WI38 (cell line): ENCODE measurements at regions not wholly inside any gene's neighbourhood (a gene's known extent, or its start where the extent isn't known, plus 50 kb on each side); places are given as distances from the start of the nearest gene placed in this dataset.

Experiments
- H3K4me3 ChIP-seq: 2 replicates; pipeline ENCODE4 v1.5.1; 2011; ENCODE audit warnings: low read depth, mild to moderate bottlenecking, control low read depth, low read length
- TF ChIP-seq, protein P1 (sequence below): IDR thresholded peaks from 2 replicates; pipeline ENCODE4 v1.5.1; 2012; ENCODE audit warnings: low read depth, mild to moderate bottlenecking, control low read depth, low read length

DNA sequence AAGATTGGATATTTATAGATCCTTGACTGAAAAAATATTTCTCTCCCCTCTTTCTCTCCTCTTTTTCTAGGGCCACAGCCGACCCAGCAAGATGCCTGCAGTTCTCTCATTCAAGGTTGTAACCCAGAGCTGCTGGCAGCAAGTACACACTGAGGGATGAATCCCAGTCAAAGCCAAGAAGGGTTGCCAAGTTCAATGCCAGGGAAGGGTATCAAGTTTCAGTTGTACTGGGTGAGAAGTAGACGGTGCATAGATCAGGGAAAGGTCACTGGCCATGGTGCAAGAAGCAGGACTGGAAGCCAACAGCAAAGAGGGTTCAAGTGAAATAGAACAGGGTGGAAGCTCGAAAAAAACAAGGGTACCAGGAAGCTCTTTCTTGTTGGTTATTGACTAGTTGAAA is 170.2 kb downstream of the NRP2 start:
- TF ChIP-seq, protein P1, sequence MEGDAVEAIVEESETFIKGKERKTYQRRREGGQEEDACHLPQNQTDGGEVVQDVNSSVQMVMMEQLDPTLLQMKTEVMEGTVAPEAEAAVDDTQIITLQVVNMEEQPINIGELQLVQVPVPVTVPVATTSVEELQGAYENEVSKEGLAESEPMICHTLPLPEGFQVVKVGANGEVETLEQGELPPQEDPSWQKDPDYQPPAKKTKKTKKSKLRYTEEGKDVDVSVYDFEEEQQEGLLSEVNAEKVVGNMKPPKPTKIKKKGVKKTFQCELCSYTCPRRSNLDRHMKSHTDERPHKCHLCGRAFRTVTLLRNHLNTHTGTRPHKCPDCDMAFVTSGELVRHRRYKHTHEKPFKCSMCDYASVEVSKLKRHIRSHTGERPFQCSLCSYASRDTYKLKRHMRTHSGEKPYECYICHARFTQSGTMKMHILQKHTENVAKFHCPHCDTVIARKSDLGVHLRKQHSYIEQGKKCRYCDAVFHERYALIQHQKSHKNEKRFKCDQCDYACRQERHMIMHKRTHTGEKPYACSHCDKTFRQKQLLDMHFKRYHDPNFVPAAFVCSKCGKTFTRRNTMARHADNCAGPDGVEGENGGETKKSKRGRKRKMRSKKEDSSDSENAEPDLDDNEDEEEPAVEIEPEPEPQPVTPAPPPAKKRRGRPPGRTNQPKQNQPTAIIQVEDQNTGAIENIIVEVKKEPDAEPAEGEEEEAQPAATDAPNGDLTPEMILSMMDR = no peak
- H3K4me3 ChIP-seq = no peak overlapping the region

DNA sequence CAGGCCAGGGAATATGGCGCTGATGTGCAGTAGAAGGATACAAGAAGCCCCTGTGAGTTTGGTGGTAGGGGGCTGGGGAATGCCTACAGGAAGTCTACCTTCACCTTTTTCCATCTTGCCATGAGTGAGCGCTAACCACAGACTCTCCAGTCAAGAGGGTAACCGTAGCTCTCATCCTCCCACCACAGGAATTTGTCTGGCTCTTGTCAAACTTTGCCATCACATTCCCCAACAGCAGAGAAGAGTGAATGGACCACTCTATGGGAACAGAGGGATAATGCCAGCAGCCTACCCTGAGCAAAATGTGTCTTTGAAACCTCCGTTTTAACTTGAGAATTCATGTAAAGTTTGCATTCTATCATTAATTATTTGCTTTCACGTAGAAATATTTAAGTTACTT is 168.3 kb downstream of the NRP2 start:
- TF ChIP-seq, protein P1 = no peak
- no peak overlapping the region for H3K4me3 ChIP-seq

DNA sequence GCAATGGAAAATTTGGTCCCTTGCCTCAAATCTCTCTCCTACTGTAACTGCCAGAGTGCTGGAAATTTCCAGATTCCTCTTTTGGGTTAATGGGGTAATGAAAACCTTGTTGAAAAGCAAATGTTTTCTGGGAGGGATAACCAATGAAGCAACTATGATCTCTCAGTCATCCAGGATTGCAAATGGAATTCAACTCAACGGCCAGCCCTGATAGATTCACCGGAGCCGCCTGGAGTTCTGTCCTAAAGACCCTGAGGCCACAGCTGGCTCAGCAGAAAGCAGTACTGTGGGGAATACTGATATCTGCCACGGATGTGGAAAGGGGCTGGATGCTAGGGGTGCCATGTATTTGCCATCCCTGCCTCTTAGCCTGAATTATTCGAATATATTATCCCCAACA is 167.8 kb downstream of the NRP2 start:
- TF ChIP-seq, protein P1 = no peak
- no peak overlapping the region for H3K4me3 ChIP-seq

DNA sequence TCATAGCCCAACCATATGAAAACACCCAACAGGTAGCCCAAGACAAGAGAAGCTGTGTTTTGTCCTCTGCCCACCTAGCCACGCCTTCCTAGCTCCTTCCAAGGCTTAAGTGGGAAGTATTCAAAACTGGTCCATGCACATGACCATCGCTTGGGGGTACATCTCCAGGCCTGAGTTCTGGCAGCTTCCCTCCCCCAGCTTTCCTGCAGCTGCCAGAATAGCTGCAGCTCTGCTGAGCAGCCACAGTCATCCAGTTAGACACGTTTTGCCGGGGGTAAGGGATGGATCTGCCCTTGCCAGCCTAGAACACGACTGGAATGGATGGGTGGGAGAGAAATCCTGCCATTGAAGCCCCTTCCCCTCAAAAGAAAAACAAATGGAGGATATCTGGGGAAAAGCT is 166.8 kb downstream of the NRP2 start:
- TF ChIP-seq, protein P1 = no peak
- H3K4me3 ChIP-seq = no peak overlapping the region

DNA sequence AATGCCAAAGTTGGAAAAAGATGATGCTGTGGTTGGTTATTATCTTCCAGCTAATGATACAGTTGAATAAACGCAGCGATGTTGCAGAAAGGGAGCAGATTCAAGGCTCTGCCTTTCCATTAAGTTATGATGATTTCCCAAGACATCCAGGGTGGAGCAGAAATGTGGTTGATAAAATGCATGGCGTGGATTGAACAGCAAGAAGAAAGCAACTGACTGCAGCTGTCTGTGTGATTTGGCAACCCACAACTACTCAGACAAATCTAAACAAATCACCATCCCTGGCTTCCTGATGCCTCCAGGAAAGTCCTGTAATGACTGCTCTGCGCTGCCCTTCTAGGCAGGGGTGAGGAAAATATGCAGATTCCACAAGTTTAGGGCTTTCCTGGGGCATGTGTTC is 166.3 kb downstream of the NRP2 start:
- H3K4me3 ChIP-seq = no peak overlapping the region
- TF ChIP-seq, protein P1 = no peak
